HepG2 (cell line): ENCODE measurements at regions not wholly inside any gene's neighbourhood (a gene's known extent, or its start where the extent isn't known, plus 50 kb on each side); places are given as distances from the start of the nearest gene placed in this dataset.

ENCODE experiments used
- ATAC-seq: fragments of 200-7000 bp; cut with Tn5 transposase; 3 replicates; pipeline ENCODE4 v1.9.1; 2020; ENCODE audit warnings: mild to moderate bottlenecking, moderate library complexity
- BruUV-seq: library from RNA; stranded (reverse); fragments of 400-500 nt; replicated peaks from 2 replicates; lab custom pipeline; 2021; lab: Mats Ljungman, UMichigan
- CTCF ChIA-PET: fragments of 300-600 bp; formaldehyde crosslinking; extraction: SDS; loops from one replicate; lab custom pipeline; 2021; ENCODE audit warnings: low total read pairs, inconsistent platforms, low intra/inter-chr PET ratio; lab: Yijun Ruan, JAX
- POLR2A ChIA-PET: fragments of 350-600 bp; sonication (Branson Sonifier 250); formaldehyde crosslinking; loops from one replicate; lab custom pipeline; 2020; ENCODE audit warnings: antibody characterized with exemption, inconsistent platforms; lab: Yijun Ruan, JAX
- DNase-seq: peaks from one replicate; pipeline ENCODE4 v3.0.0-alpha.2; 2015; ENCODE audit warnings: low spot score
- FAIRE-seq: peaks from 3 replicates; lab custom pipeline; 2011; peaks lifted over from hg19 to GRCh38; lab: Jason Lieb, UNC
- H2AFZ ChIP-seq: one replicate; pipeline ENCODE4 v1.6.1; 2011; ENCODE audit warnings: low read length, inconsistent platforms
- H3K27ac ChIP-seq: fragments of 300-600 bp; 3 replicates; pipeline ENCODE4 v1.8.0; 2011; ENCODE audit warnings: mixed run types, mild to moderate bottlenecking, mixed read lengths, low read length, inconsistent platforms; ENCODE audit not compliant: insufficient read depth; ENCODE audit errors: extremely low read length
- H3K27me3 ChIP-seq, 2 experiments: fragments of 200-600 bp in 1 of 2; 2 replicates in 1 of 2; 3 replicates in 1 of 2; pipeline versions ENCODE4 v1.6.0 to v1.8.0; 2011; ENCODE audit warnings: low read length in 2 of 2, mild to moderate bottlenecking in 2 of 2, moderate library complexity in 2 of 2, inconsistent platforms in 1 of 2; ENCODE audit not compliant: insufficient read depth in 2 of 2, control insufficient read depth in 1 of 2
- H3K36me3 ChIP-seq, 2 experiments: fragments of 200-600 bp in 1 of 2; replicated peaks in 1 of 2; 2 replicates in 1 of 2; 3 replicates in 1 of 2; pipeline versions ENCODE4 v1.5.1 to v1.8.0; 2011; ENCODE audit warnings: low read length in 2 of 2, inconsistent platforms in 1 of 2; ENCODE audit not compliant: insufficient read depth in 2 of 2, control insufficient read depth in 1 of 2
- H3K4me1 ChIP-seq: 2 replicates; pipeline ENCODE4 v1.5.1; 2012; ENCODE audit warnings: low read length, inconsistent platforms; ENCODE audit not compliant: insufficient read depth
- H3K4me2 ChIP-seq: 2 replicates; pipeline ENCODE4 v1.6.0; 2011; ENCODE audit warnings: low read depth, low read length, inconsistent platforms
- H3K4me3 ChIP-seq, 3 experiments: fragments of 200-600 bp in 1 of 3; sonication (generic), shearing (Covaris generic) in 1 of 3; replicated peaks in 1 of 3; 2 replicates each; pipeline ENCODE4 v1.5.1; 2011 to 2016; ENCODE audit warnings: low read length in 3 of 3, inconsistent platforms in 2 of 3, low read depth in 2 of 3, mild to moderate bottlenecking in 2 of 3, control low read depth in 1 of 3, mixed read lengths in 1 of 3; ENCODE audit not compliant: insufficient read depth in 1 of 3
- H3K79me2 ChIP-seq: one replicate; pipeline ENCODE4 v1.6.1; 2011; ENCODE audit warnings: low read length, inconsistent platforms; ENCODE audit not compliant: insufficient read depth
- H3K9ac ChIP-seq: 2 replicates; pipeline ENCODE4 v1.6.0; 2011; ENCODE audit warnings: mild to moderate bottlenecking, low read depth, low read length, inconsistent platforms; ENCODE audit not compliant: insufficient read depth
- H3K9me3 ChIP-seq: 2 replicates; pipeline ENCODE4 v1.5.1; 2012; ENCODE audit warnings: mild to moderate bottlenecking, low read length
- H4K20me1 ChIP-seq: 2 replicates; pipeline ENCODE4 v1.6.0; 2011; ENCODE audit warnings: inconsistent platforms, mild to moderate bottlenecking, low read length, moderate library complexity; ENCODE audit not compliant: insufficient read depth
- ARID5B ChIP-seq: IDR thresholded peaks from 2 replicates; pipeline ENCODE4 v1.4.0; 2020; ENCODE audit warnings: mild to moderate bottlenecking, missing genetic modification reagents
- MTF2 ChIP-seq: sonication (generic); formaldehyde crosslinking; IDR thresholded peaks from 2 replicates; pipeline ENCODE4 v1.5.0; 2020; ENCODE audit warnings: missing genetic modification reagents, borderline replicate concordance
- TGIF2 ChIP-seq: IDR thresholded peaks from 2 replicates; pipeline ENCODE4 v1.6.1; 2016; ENCODE audit warnings: control low read depth, missing compliant biosample characterization
- ZNF180 ChIP-seq: sonication (generic); formaldehyde crosslinking; IDR thresholded peaks from 2 replicates; pipeline ENCODE4 v1.4.0; 2020; ENCODE audit warnings: low read depth, missing genetic modification reagents, borderline replicate concordance
- ZNF512B ChIP-seq: sonication (generic); formaldehyde crosslinking; IDR thresholded peaks from 2 replicates; pipeline ENCODE4 v1.5.1; 2020; ENCODE audit warnings: missing genetic modification reagents, mild to moderate bottlenecking, borderline replicate concordance
- WGBS: methylation state at CpG from one replicate; pipeline ENCODE4 v1.1.6; 2017; ENCODE audit warnings: low lambda C conversion rate; 5-methylcytosine and 5-hydroxymethylcytosine counted together
- in situ Hi-C: cut with HindIII; loops from 2 replicates; pipeline ENCODE4 v1.10.0; 2017; ENCODE audit warnings: low pct_unique_long_range_greater_than_20kb; ENCODE audit not compliant: extremely low pct_ligation_motif_present
- intact Hi-C: fragments of 100-400 bp; cut with micrococcal nuclease; formaldehyde crosslinking; loops from one replicate; pipeline ENCODE4 v1.10.0; 2022; ENCODE audit not compliant: unreplicated experiment

GRCh38 chr1:36590771-36591170 is 108.1 kb upstream of the CSF3R start:
- CTCF ChIA-PET = no interaction called here
- in situ Hi-C loops (no loop called here), intact Hi-C loops (no loop called here)
- Histone ChIP-seq H4K20me1 (no peaks in the 10 kb centered on the region), H3K4me2 (no peak overlapping the region), H3K36me3 (no peaks in the 10 kb centered on the region), H3K27ac (no peak overlapping the region), H3K27me3 (peaks cover 12 to 63% of the 10 kb centered on the region in 2 experiments; a peak in 4 of 5 replicates), H3K9ac (no peak overlapping the region), H3K9me3 (no peaks in the 10 kb centered on the region), H3K4me3 (no peak overlapping the region), H3K79me2 (no peaks in the 10 kb centered on the region), H3K4me1 (no peaks in the 10 kb centered on the region), H2AFZ (no peak overlapping the region)
- ATAC-seq (no peak), FAIRE-seq (no peak), DNase-seq (no peak)
- TF ChIP-seq TGIF2 = no peak
- no peak for TF ChIP-seq ARID5B (CRISPR knock-in tag)
- TF ChIP-seq MTF2 (CRISPR knock-in tag) = no peak
- no peak for TF ChIP-seq ZNF512B (CRISPR knock-in tag)
- no peak for TF ChIP-seq ZNF180 (CRISPR knock-in tag)
- POLR2A ChIA-PET = no interaction called here
- WGBS = 0% methylated on average over 3 of the region's 9 CpGs
- no TSS peak for BruUV-seq
